ENCODE measurements at regions not wholly inside any gene's neighbourhood (a gene's known extent, or its start where the extent isn't known, plus 50 kb on each side); places are given as distances from the start of the nearest gene placed in this dataset.
"Not testable (repeated sequence)": the region's sequence is repeated elsewhere in the genome, so short reads cannot be mapped to it uniquely, and the experiment has no call there.

- DNase-seq (ENCODE audit: low spot score): not testable (repeated sequence)
Observed at GRCh38 chr2:111503844-111504570, 380.0 kb downstream of the ANAPC1 start.

- DNase-seq (ENCODE audit: low spot score): not testable (repeated sequence)
Observed at GRCh38 chr2:111504571-111504942, 379.4 kb downstream of the ANAPC1 start.

GRCh38 chr2:111505267-111505666, 378.7 kb downstream of the ANAPC1 start:
- not testable (repeated sequence) for DNase-seq (ENCODE audit: low spot score)

- DNase-seq (ENCODE audit: low spot score): not testable (repeated sequence)
Observed at GRCh38 chr2:111506936-111507335, 377.1 kb downstream of the ANAPC1 start.

- DNase-seq (ENCODE audit: low spot score): not testable (repeated sequence)
Observed at GRCh38 chr2:111509225-111509869, 374.6 kb downstream of the ANAPC1 start.

GRCh38 chr2:111510384-111510783, 373.6 kb downstream of the ANAPC1 start:
- DNase-seq (ENCODE audit: low spot score): not testable (repeated sequence)

- not testable (repeated sequence) for DNase-seq (ENCODE audit: low spot score)
Observed at GRCh38 chr2:111511062-111511461, 372.9 kb downstream of the ANAPC1 start.

- not testable (repeated sequence) for DNase-seq (ENCODE audit: low spot score)
Observed at GRCh38 chr2:111512378-111512777, 371.6 kb downstream of the ANAPC1 start.

- DNase-seq (ENCODE audit: low spot score): not testable (repeated sequence)
Observed at GRCh38 chr2:111514138-111514537, 369.9 kb downstream of the ANAPC1 start.

GRCh38 chr2:111517050-111517720, 366.8 kb downstream of the ANAPC1 start:
- not testable (repeated sequence) for DNase-seq (ENCODE audit: low spot score)

- not testable (repeated sequence) for DNase-seq (ENCODE audit: low spot score)
Observed at GRCh38 chr2:111517721-111518053, 366.3 kb downstream of the ANAPC1 start.

GRCh38 chr2:111519071-111519470, 364.9 kb downstream of the ANAPC1 start:
- DNase-seq (ENCODE audit: low spot score): no peak

- DNase-seq (ENCODE audit: low spot score): no peak
Observed at GRCh38 chr2:111522231-111522768, 361.7 kb downstream of the ANAPC1 start.

- no peak for DNase-seq (ENCODE audit: low spot score)
Observed at GRCh38 chr2:111523009-111523408, 361.0 kb downstream of the ANAPC1 start.

- not testable (repeated sequence) for DNase-seq (ENCODE audit: low spot score)
Observed at GRCh38 chr2:111525026-111525425, 359.0 kb downstream of the ANAPC1 start.

GRCh38 chr2:111526041-111526639, 357.9 kb downstream of the ANAPC1 start:
- not testable (repeated sequence) for DNase-seq (ENCODE audit: low spot score)

- not testable (repeated sequence) for DNase-seq (ENCODE audit: low spot score)
Observed at GRCh38 chr2:111527707-111528400, 356.1 kb downstream of the ANAPC1 start.

- not testable (repeated sequence) for DNase-seq (ENCODE audit: low spot score)
Observed at GRCh38 chr2:111529022-111529421, 355.0 kb downstream of the ANAPC1 start.

- DNase-seq (ENCODE audit: low spot score): not testable (repeated sequence)
Observed at GRCh38 chr2:111530239-111530965, 353.6 kb downstream of the ANAPC1 start.

- not testable (repeated sequence) for DNase-seq (ENCODE audit: low spot score)
Observed at GRCh38 chr2:111532682-111533556, 351.1 kb downstream of the ANAPC1 start.
